Esophagus squamous epithelium (tissue), 5 donors: ENCODE measurements at regions not wholly inside any gene's neighbourhood (a gene's known extent, or its start where the extent isn't known, plus 50 kb on each side); places are given as distances from the start of the nearest gene placed in this dataset.

Source experiments
- DNase-seq: peaks from one replicate; lab custom pipeline; 2025; lab: John Stamatoyannopoulos, UW
- H3K27ac ChIP-seq, 4 donors: fragments of 200-600 bp; sonication (generic); one replicate each; pipeline ENCODE4 v1.5.1; 2016 to 2019; ENCODE audit warnings: mild to moderate bottlenecking in 1 of 4
- H3K27me3 ChIP-seq, 4 donors: fragments of 200-600 bp; sonication (generic); 1 replicate in 3 of 4; 2 replicates in 1 of 4; pipeline versions ENCODE4 v1.5.1 to v1.6.0; 2017 to 2021; ENCODE audit warnings: antibody characterized with exemption in 1 of 4
- H3K36me3 ChIP-seq, 3 donors: fragments of 200-600 bp; sonication (generic); one replicate each; pipeline ENCODE4 v1.5.1; 2016 to 2019
- H3K4me1 ChIP-seq, 3 donors: fragments of 200-600 bp; sonication (generic); one replicate each; pipeline ENCODE4 v1.5.1; 2017 to 2019
- H3K4me3 ChIP-seq, 4 donors: fragments of 200-600 bp; sonication (generic); 1 replicate in 3 of 4; 2 replicates in 1 of 4; pipeline ENCODE4 v1.5.1; 2016 to 2019; ENCODE audit warnings: mild to moderate bottlenecking in 2 of 4, moderate library complexity in 1 of 4
- H3K9me3 ChIP-seq, 3 donors: fragments of 200-600 bp; sonication (generic); one replicate each; pipeline ENCODE4 v1.5.1; 2016 to 2019
- POLR2A ChIP-seq, 4 donors: fragments of 450-650 bp; IDR thresholded peaks; one replicate each; pipeline ENCODE4 v1.6.1; 2017; ENCODE audit warnings: antibody characterized with exemption in 4 of 4, mild to moderate bottlenecking in 4 of 4, moderate library complexity in 3 of 4
- WGBS, 2 donors: methylation state at CpG; one replicate each; pipeline ENCODE4 v1.1.5; 2018; 5-methylcytosine and 5-hydroxymethylcytosine counted together
- intact Hi-C: fragments of 100-400 bp; cut with DNase I; formaldehyde crosslinking; loops from one replicate; pipeline ENCODE4 v1.15.0; 2022
- TF ChIP-seq, protein P1 (sequence below), 6 experiments: fragments of 450-650 bp in 4 of 6; fragments of 200-600 bp in 2 of 6; sonication (generic) in 2 of 6; IDR thresholded peaks; one replicate each; pipeline ENCODE4 v1.5.1; 2016 to 2019; ENCODE audit warnings: antibody characterized with exemption in 6 of 6, mild to moderate bottlenecking in 4 of 6, moderate library complexity in 4 of 6
- donor health status: DM: yes; HTN: yes; CAD: no.

DNA sequence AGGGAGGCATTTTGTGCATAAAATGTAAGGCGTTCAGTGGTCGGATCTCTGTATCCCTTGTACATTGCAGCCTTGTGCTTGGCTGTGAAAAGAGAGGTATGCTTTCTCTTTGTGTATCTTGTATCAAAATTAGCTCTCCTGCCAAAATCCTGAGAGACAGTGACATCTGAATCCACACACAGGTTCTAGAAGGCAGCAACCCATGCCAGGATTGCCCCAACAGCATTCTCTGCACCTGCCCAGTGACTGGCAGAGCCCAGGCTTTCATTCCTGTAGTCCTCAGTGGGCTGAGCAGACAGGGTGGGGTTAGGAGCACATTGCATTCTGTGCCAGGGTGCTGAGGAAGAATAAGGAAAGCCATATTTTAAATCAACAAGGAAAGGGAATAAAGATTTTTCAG, 740.3 kb upstream of the RAB6C start:
- H3K27ac ChIP-seq = no peak overlapping the region
- no peaks in the 10 kb centered on the region for H3K27me3 ChIP-seq
- 86 to 100% methylated on average over 1 to 2 of the region's 2 CpGs for WGBS, 2 donors
- H3K9me3 ChIP-seq = no peaks in the 10 kb centered on the region
- peaks cover 0 to 9% (median 0%) of the 10 kb centered on the region in 3 donors for H3K4me1 ChIP-seq
- TF ChIP-seq, protein P1, sequence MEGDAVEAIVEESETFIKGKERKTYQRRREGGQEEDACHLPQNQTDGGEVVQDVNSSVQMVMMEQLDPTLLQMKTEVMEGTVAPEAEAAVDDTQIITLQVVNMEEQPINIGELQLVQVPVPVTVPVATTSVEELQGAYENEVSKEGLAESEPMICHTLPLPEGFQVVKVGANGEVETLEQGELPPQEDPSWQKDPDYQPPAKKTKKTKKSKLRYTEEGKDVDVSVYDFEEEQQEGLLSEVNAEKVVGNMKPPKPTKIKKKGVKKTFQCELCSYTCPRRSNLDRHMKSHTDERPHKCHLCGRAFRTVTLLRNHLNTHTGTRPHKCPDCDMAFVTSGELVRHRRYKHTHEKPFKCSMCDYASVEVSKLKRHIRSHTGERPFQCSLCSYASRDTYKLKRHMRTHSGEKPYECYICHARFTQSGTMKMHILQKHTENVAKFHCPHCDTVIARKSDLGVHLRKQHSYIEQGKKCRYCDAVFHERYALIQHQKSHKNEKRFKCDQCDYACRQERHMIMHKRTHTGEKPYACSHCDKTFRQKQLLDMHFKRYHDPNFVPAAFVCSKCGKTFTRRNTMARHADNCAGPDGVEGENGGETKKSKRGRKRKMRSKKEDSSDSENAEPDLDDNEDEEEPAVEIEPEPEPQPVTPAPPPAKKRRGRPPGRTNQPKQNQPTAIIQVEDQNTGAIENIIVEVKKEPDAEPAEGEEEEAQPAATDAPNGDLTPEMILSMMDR (IDR thresholded peaks at IDR 0.05) = no peak
- no peak for TF ChIP-seq POLR2A (IDR thresholded peaks at IDR 0.05)
- H3K4me3 ChIP-seq = no peak overlapping the region
- intact Hi-C loops = no loop called here
- no peaks in the 10 kb centered on the region for H3K36me3 ChIP-seq
- no peak for DNase-seq

DNA sequence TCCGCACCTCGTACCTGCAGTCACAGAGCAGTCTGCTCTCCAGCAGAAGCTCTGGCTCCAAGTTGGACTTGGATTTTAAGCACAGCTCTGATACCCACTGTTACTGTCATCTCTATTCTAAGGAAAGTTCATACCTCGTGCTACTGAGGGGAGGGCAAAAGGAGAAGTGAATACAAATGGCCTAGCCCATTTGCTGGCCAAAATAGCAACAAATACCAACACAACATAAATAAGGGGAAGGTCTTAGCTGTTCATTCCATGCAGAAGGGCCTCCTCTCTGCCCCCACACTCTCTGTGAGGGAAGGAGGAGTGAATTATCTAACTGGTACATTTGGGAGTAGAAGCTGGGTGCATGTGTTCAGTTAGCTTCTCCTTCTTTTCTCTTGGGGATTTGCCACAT, 739.4 kb upstream of the RAB6C start:
- Histone ChIP-seq H3K27ac (no peak overlapping the region), H3K36me3 (no peaks in the 10 kb centered on the region), H3K4me3 (no peak overlapping the region), H3K4me1 (peaks cover 0 to 9% (median 0%) of the 10 kb centered on the region in 3 donors), H3K27me3 (no peaks in the 10 kb centered on the region), H3K9me3 (no peaks in the 10 kb centered on the region)
- no peak for DNase-seq
- WGBS, 2 donors = 100% methylated on average over 2 of the region's 3 CpGs
- intact Hi-C loops = no loop called here
- TF ChIP-seq, protein P1 (IDR thresholded peaks at IDR 0.05) = no peak
- TF ChIP-seq POLR2A (IDR thresholded peaks at IDR 0.05) = no peak

DNA sequence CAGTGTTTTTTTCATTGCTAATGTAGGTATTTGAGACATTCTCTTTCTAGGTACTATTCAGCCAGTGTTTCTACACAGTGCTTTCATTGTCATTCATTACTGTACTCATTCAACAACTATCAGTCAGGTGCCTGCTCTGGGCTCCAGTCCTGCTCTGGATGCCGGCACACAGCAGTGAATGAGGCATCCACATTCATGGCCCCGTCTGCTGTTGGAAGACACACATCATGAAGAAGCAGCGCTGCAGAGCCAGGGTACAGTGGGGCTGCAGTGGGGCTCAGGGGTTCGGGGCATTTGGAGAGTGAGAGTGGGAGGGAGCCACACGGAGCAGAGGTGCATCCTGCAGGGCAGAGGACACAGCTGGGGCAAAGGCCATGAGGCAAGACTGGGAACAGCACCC, 737.2 kb upstream of the RAB6C start:
- WGBS, 2 donors = 45 to 95% methylated on average over 2 to 4 of the region's 5 CpGs

DNA sequence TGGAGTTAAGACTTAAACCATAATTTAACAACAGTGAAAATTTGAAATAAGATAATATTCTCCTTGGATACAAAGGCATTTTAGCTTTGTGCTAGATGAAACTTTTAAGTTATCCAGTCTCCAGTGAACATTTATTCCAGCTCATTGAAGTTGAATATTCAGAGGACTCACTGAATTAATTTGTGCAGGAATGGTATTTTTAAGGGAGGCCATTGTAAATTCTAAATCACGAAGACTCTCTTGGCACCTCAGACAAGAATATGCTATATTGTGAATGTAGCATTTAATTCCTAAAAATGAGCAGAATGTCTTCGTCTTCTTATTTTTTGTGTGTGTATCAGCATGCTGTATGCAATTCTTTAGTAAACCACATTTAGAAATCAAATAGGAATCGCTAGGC, 731.7 kb upstream of the RAB6C start:
- 50 to 55% methylated on average over 3 of the region's 3 CpGs for WGBS, 2 donors
- DNase-seq = no peak

More for the DNA sequence above, 737.2 kb upstream of the RAB6C start:
- Histone ChIP-seq H3K4me3 (no peak overlapping the region), H3K27me3 (no peaks in the 10 kb centered on the region), H3K36me3 (no peaks in the 10 kb centered on the region), H3K4me1 (peaks cover 0 to 9% (median 0%) of the 10 kb centered on the region in 3 donors), H3K9me3 (no peaks in the 10 kb centered on the region), H3K27ac (no peak overlapping the region)
- intact Hi-C loops = no loop called here
- TF ChIP-seq POLR2A (IDR thresholded peaks at IDR 0.05) = no peak
- TF ChIP-seq, protein P1 (IDR thresholded peaks at IDR 0.05) = no peak
- DNase-seq = no peak

DNA sequence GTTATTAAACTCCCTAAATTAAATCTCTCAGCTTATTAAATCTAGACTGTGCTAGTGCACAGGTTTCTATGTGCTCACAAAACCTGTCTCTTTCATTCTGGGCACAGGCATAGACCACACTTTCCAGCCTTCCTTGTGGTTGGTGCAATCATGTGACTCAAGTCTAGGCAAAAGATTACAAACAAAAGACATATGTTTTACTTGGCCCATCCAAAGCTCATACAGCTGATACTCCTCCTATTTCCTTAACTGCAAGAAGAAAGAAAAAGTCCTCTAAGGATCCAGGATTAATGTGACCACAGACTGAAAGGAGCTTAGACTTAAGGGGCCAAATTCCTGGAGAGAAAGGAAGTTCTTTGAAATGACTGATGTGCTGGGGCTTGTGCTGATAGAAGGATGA, 731.3 kb upstream of the RAB6C start:
- no peaks in the 10 kb centered on the region for H3K27me3 ChIP-seq
- TF ChIP-seq, protein P1 (IDR thresholded peaks at IDR 0.05) = no peak
- TF ChIP-seq POLR2A (IDR thresholded peaks at IDR 0.05) = no peak
- intact Hi-C loops = no loop called here

More for the DNA sequence above, 731.7 kb upstream of the RAB6C start:
- H3K4me3 ChIP-seq = no peak overlapping the region
- no peaks in the 10 kb centered on the region for H3K27me3 ChIP-seq
- intact Hi-C loops = no loop called here
- H3K27ac ChIP-seq = no peak overlapping the region
- TF ChIP-seq POLR2A (IDR thresholded peaks at IDR 0.05) = no peak
- TF ChIP-seq, protein P1 (IDR thresholded peaks at IDR 0.05) = no peak
- H3K36me3 ChIP-seq = no peaks in the 10 kb centered on the region
- H3K4me1 ChIP-seq = peaks cover 0 to 23% (median 0%) of the 10 kb centered on the region in 3 donors
- H3K9me3 ChIP-seq = no peaks in the 10 kb centered on the region

More for the DNA sequence above, 731.3 kb upstream of the RAB6C start:
- H3K4me1 ChIP-seq = peaks cover 0 to 28% (median 0%) of the 10 kb centered on the region in 3 donors
- no peak overlapping the region for H3K4me3 ChIP-seq
- no peak overlapping the region for H3K27ac ChIP-seq
- DNase-seq = no peak
- H3K36me3 ChIP-seq = no peaks in the 10 kb centered on the region
- no peaks in the 10 kb centered on the region for H3K9me3 ChIP-seq
